HL-60/S4 (cell line): ENCODE measurements at regions not wholly inside any gene's neighbourhood (a gene's known extent, or its start where the extent isn't known, plus 50 kb on each side); places are given as distances from the start of the nearest gene placed in this dataset.
"Not testable (repeated sequence)": the region's sequence is repeated elsewhere in the genome, so short reads cannot be mapped to it uniquely, and the experiment has no call there.

Experiments used
- in situ Hi-C: fragments of 300-500 bp; cut with MboI; formaldehyde crosslinking; loops from 2 replicates; pipeline ENCODE4 v1.14.3; 2022; ENCODE audit warnings: low sequenced_read_pairs

GRCh38 chr11:129631201-129631600 lies 184.4 kb upstream of the TMEM45B start:
- in situ Hi-C loops: no loop called here

- in situ Hi-C loops: no loop called here
These were observed 178.7 kb upstream of the TMEM45B start for GRCh38 chr11:129636926-129637325.

- in situ Hi-C loops: no loop called here
These were observed 178.2 kb upstream of the TMEM45B start for GRCh38 chr11:129637473-129637872.

GRCh38 chr11:129637983-129638776 lies 177.5 kb upstream of the TMEM45B start:
- in situ Hi-C loops: no loop called here

DNA sequence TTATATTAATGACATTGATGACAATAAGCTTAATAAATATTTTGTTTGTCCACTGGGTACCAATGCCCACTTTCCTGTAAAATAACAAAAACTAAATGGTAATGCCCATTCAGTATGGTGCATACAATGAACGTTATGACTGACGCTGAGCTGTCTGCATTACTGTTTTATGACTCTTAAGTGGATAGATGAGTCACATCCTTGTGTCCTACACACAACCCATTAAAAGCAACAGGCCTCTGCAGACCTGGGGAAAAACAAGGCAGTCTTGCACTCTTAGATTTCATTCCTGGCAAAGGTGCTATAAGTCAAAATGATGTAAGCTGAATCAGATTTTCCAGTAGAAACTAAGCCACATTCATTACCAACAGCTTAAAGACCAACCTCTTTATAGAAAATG lies 176.3 kb upstream of the TMEM45B start:
- in situ Hi-C loops: no loop called here

DNA sequence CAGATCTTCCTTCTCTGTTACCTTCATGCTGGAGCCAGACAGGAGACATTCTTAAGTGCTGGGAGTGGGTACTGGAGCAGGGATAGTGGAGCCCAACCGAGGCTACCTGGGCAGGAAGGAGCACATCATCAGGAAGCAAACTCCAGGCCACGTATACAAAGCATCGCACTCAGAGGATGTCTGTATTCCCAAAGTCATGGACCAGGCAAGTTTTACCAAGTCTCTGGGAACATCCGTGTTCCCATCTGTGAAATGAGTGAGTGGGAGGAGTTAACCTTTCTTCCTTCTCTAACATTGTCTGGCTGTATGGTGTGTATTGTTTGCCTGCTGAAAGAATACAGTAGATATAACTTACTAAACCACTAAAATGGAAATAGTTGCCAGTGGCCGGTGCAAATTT lies 175.0 kb upstream of the TMEM45B start:
- in situ Hi-C loops: no loop called here

GRCh38 chr11:129643031-129643721 lies 172.5 kb upstream of the TMEM45B start:
- in situ Hi-C loops: no loop called here

- in situ Hi-C loops: no loop called here
These were observed 171.3 kb upstream of the TMEM45B start for GRCh38 chr11:129644326-129644725.

- in situ Hi-C loops: no loop called here
These were observed 169.7 kb upstream of the TMEM45B start for GRCh38 chr11:129645943-129646342.

- in situ Hi-C loops: not testable (repeated sequence)
These were observed 165.6 kb upstream of the TMEM45B start for GRCh38 chr11:129650044-129650443.

- in situ Hi-C loops: no loop called here
These were observed 162.8 kb upstream of the TMEM45B start for GRCh38 chr11:129652835-129653234.

- in situ Hi-C loops: no loop called here
These were observed 160.3 kb upstream of the TMEM45B start for GRCh38 chr11:129655247-129655832.

DNA sequence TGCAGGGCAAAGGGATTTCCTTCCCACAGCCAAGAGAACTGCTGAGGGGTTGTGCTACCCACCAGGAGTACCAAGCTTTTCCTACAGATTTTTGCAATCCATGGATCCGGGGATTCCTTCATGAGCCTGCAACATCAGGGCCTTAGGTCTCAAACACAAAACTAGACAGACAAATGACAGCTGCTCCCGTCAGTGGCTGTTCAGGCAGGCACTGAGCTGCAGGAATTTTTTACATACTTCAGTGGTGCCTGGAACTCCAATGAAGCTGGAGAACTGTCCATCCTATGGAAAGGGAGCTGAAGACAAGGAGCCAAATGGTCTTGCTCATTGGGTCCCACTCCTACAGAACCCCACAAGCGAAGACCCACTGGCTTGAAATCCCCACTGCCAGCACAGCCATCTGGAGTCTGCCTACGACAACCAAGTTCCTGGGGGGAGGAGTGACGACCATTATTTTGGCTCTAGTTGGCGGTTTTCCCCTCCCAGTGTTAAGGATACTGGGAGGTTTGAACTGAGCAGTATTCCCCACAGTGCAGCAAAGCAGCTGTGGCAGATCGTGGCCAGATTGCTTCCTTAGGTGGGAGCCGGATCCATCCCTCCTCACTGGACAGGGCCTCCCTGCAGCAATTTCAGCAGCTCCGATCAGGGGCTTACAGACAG lies 157.7 kb upstream of the TMEM45B start:
- in situ Hi-C loops: no loop called here

- in situ Hi-C loops: no loop called here
These were observed 157.2 kb upstream of the TMEM45B start for GRCh38 chr11:129658526-129658867.

- in situ Hi-C loops: no loop called here
These were observed 134.7 kb upstream of the TMEM45B start for GRCh38 chr11:129680907-129681306.

DNA sequence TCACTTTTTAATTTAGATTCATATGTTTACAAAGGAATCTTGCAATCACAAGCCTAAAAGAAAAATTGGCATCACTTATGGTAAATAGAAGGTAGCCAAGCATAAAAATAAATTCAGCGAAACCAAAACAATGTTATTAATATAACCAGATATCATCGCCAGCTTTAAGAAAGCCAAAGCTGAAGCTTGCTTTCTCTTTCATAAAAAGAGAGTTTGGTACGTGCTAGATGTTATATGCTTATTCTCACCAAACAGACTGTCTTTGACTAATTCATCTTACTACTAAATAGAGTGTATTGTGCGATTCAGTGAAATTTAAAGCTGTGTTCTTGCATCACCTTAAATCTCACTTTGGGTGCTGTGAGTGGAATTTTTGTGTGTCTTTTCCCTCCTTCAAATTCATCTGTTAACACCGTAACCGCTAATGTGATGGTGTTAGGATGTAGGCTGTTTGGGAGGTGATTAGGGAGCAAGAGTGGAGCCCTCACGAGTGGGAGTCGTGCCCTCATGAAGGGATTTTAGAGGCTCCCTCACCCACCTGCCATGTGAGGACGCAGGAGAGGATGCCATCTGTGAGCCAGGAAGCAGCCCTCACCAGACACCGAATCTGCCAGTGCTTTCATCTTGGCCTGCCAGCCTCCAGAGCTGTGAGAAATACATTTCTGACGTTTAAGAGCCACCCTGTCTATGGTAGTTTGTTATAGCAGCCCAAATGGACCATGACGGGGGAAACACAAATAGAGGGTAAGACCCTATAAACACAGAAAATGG lies 134.1 kb upstream of the TMEM45B start:
- in situ Hi-C loops: no loop called here

DNA sequence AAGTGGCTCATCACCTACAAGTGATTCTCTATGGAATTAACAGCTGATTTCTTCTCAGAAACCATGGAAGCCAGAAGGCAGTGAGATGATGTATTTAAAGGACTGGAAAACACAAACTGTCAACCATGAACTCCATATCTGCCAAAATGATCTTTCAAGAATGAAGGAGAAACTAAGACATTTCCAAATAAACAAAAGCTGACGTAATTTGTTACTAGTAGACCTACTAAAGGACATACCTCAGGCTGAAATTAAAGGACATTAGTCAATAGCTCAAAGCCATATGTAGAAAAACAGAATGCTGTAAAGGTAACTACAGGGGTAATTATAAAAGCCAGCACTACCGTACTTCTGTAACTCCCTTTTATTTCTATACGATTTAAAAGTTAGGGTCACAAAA lies 129.4 kb upstream of the TMEM45B start:
- in situ Hi-C loops: no loop called here

DNA sequence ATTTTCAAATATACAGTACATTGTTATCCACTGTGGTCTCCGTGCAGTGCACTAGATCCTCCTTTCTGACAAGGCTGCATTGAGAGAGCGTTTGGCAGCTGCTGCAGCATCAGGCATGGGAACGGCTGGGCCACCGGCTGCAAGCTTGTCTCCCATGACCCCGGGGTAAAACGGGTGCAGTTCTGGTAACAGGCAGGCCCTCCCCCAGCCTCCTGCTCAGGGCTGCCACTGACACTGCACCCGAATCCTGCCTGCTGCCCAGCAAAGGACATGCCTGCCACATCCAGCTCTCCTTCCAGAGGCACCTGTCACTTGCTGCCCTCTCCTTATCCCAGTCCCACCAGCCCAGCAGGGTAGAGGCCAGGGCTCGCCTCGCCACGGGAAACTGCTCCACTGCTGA lies 124.5 kb upstream of the TMEM45B start:
- in situ Hi-C loops: loop anchor here (10.0 kb wide), 1 partner anchor 326 kb away; no protein-coding TSS in a partner anchor

GRCh38 chr11:129694538-129694937 lies 121.1 kb upstream of the TMEM45B start:
- in situ Hi-C loops: loop anchor here (10.0 kb wide), 1 partner anchor 330 kb away; no protein-coding TSS in a partner anchor

DNA sequence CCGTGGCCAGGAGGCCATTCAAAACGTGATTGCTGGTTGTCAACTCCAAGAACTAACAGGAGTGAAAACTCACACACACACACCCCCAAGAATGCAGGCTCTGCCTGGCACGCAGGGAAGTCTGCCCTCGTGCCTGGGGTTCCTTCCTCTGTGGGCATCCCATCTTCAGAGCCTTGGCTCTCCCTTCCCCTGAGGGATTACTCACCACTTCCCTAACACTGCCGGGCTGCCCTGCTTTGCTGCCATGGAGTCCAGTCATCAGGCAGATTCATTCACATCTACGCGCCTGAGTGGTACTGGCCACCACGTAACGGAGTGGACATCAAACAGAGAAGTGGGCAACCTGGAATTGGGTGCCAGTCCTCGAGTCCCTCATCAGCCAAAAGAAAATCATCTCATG lies 120.7 kb upstream of the TMEM45B start:
- in situ Hi-C loops: loop anchor here (10.0 kb wide), 1 partner anchor 330 kb away; no protein-coding TSS in a partner anchor
